GM12878 (cell line): ENCODE measurements at regions not wholly inside any gene's neighbourhood (a gene's known extent, or its start where the extent isn't known, plus 50 kb on each side); places are given as distances from the start of the nearest gene placed in this dataset.

ENCODE experiments used
- ATAC-seq: fragments of 200-7000 bp; cut with Tn5 transposase; 3 replicates; pipeline ENCODE4 v1.9.1; 2020; ENCODE audit warnings: mild to moderate bottlenecking, moderate library complexity
- BruUV-seq: library from RNA; stranded (reverse); fragments of 400-500 nt; replicated peaks from 2 replicates; lab custom pipeline; 2021; lab: Mats Ljungman, UMichigan
- CTCF ChIA-PET: fragments of 300-600 bp; sonication (Branson Sonifier 250); formaldehyde crosslinking; extraction: SDS; loops from one replicate; lab custom pipeline; 2021; ENCODE audit warnings: inconsistent platforms; lab: Yijun Ruan, JAX
- POLR2A ChIA-PET: fragments of 350-600 bp; formaldehyde crosslinking; extraction: SDS; loops from one replicate; lab custom pipeline; 2021; ENCODE audit warnings: inconsistent platforms; lab: Charles Lee
- RAD21 ChIA-PET: fragments of 300-600 bp; sonication (Branson Sonifier 250); formaldehyde crosslinking; loops from one replicate; lab custom pipeline; 2023; ENCODE audit warnings: antibody characterized with exemption; ENCODE audit not compliant: unreplicated experiment; lab: Charles Lee
- SMC1A ChIA-PET: fragments of 300-600 bp; sonication (Branson Sonifier 250); formaldehyde crosslinking; loops from one replicate; lab custom pipeline; 2023; ENCODE audit not compliant: unreplicated experiment, uncharacterized antibody; lab: Charles Lee
- DNase-seq: peaks from one replicate; pipeline ENCODE4 v3.0.0-alpha.2; 2011; ENCODE audit warnings: low read depth, low spot score
- FAIRE-seq: peaks from 3 replicates; lab custom pipeline; 2011; peaks lifted over from hg19 to GRCh38; lab: Jason Lieb, UNC
- H2AFZ ChIP-seq: 2 replicates; pipeline ENCODE4 v1.6.0; 2011; ENCODE audit warnings: low read depth, low read length, control low read depth; ENCODE audit not compliant: control insufficient read depth
- H3K27ac ChIP-seq: 2 replicates; pipeline ENCODE4 v1.5.1; 2011; ENCODE audit warnings: control low read depth; ENCODE audit not compliant: control insufficient read depth, insufficient read depth
- H3K27me3 ChIP-seq, 2 experiments: replicated peaks in 1 of 2; 2 replicates each; pipeline versions ENCODE4 v1.6.0 to v1.6.1; 2011; ENCODE audit warnings: low read length in 1 of 2; ENCODE audit not compliant: control insufficient read depth in 2 of 2, insufficient read depth in 2 of 2
- H3K36me3 ChIP-seq, 2 experiments: 2 replicates each; pipeline ENCODE4 v1.5.1; 2011; ENCODE audit warnings: low read length in 1 of 2; ENCODE audit not compliant: control insufficient read depth in 2 of 2, insufficient read depth in 2 of 2
- H3K4me1 ChIP-seq: 2 replicates; pipeline ENCODE4 v1.6.1; 2011; ENCODE audit warnings: mild to moderate bottlenecking, low read length, moderate library complexity, mixed read lengths; ENCODE audit not compliant: control insufficient read depth, insufficient read depth
- H3K4me2 ChIP-seq: 2 replicates; pipeline ENCODE4 v1.6.0; 2011; ENCODE audit warnings: control low read depth; ENCODE audit not compliant: control insufficient read depth, insufficient read depth
- H3K4me3 ChIP-seq: fragments of 200-600 bp; sonication (generic); 2 replicates; pipeline ENCODE4 v1.5.1; 2016
- H3K79me2 ChIP-seq: 2 replicates; pipeline ENCODE4 v1.6.0; 2011; ENCODE audit warnings: low read length; ENCODE audit not compliant: control insufficient read depth, insufficient read depth
- H3K9ac ChIP-seq: 2 replicates; pipeline ENCODE4 v1.8.0; 2011; ENCODE audit warnings: low read length, control low read depth, mixed read lengths; ENCODE audit not compliant: control insufficient read depth, insufficient read depth
- H3K9me3 ChIP-seq: replicated peaks from 3 replicates; pipeline ENCODE4 v1.5.1; 2011; ENCODE audit warnings: mild to moderate bottlenecking, low read length; ENCODE audit not compliant: control insufficient read depth, insufficient read depth
- H4K20me1 ChIP-seq: 2 replicates; pipeline ENCODE4 v1.6.0; 2011; ENCODE audit not compliant: control insufficient read depth, insufficient read depth
- CREM ChIP-seq: IDR thresholded peaks from 2 replicates; pipeline ENCODE4 v1.6.1; 2014; ENCODE audit warnings: antibody characterized with exemption, low read depth
- EED ChIP-seq: sonication (generic); IDR thresholded peaks from 2 replicates; pipeline ENCODE4 v1.6.1; 2016; ENCODE audit warnings: antibody characterized with exemption, low read depth
- GATAD2B ChIP-seq: fragments of 450-650 bp; conservative IDR thresholded peaks from 2 replicates; pipeline ENCODE4 v1.6.1; 2017; ENCODE audit warnings: low read depth, mild to moderate bottlenecking, moderate library complexity
- MXI1 ChIP-seq: fragments of 150-350 bp; IDR thresholded peaks from 2 replicates; pipeline ENCODE4 v1.6.1; 2011; ENCODE audit warnings: low read depth, mild to moderate bottlenecking, inconsistent platforms, low read length, improper control_type of control experiment
- NFYA ChIP-seq: IDR thresholded peaks from 2 replicates; pipeline ENCODE4 v1.6.1; 2011; ENCODE audit warnings: low read depth, mild to moderate bottlenecking, low read length, improper control_type of control experiment, borderline replicate concordance
- PAX5 ChIP-seq: IDR thresholded peaks from 2 replicates; pipeline ENCODE4 v1.6.1; 2011; ENCODE audit warnings: low read depth, low read length, borderline replicate concordance
- POLR2A ChIP-seq: IDR thresholded peaks from 2 replicates; pipeline ENCODE4 v1.6.1; 2011; ENCODE audit warnings: low read depth, mild to moderate bottlenecking, low read length
- POLR2AphosphoS5 ChIP-seq: IDR thresholded peaks from 2 replicates; pipeline ENCODE4 v1.6.1; 2011; ENCODE audit warnings: mild to moderate bottlenecking, low read length, inconsistent platforms
- RB1 ChIP-seq: fragments of 450-650 bp; formaldehyde crosslinking; IDR thresholded peaks from 2 replicates; pipeline ENCODE4 v1.6.1; 2017; ENCODE audit warnings: mild to moderate bottlenecking, borderline replicate concordance
- RCOR1 ChIP-seq: conservative IDR thresholded peaks from 2 replicates; pipeline ENCODE4 v1.6.1; 2012; ENCODE audit warnings: low read depth, low read length, improper control_type of control experiment
- SMC3 ChIP-seq: IDR thresholded peaks from 2 replicates; pipeline ENCODE4 v1.6.1; 2011; ENCODE audit warnings: low read length, improper control_type of control experiment, borderline replicate concordance
- SP1 ChIP-seq: IDR thresholded peaks from one replicate; pipeline ENCODE4 v1.6.1; 2011; ENCODE audit warnings: low read depth, low read length
- WGBS: methylation state at CpG from one replicate; pipeline ENCODE4 v1.1.6; 2016; ENCODE audit warnings: low lambda C conversion rate; ENCODE audit not compliant: insufficient replicate concordance, insufficient coverage; ENCODE audit errors: missing lambda C conversion rate; 5-methylcytosine and 5-hydroxymethylcytosine counted together
- in situ Hi-C: fragments of 300-500 bp; cut with MboI; formaldehyde crosslinking; loops from 9 replicates; pipeline ENCODE4 v1.14.3; 2018; ENCODE audit warnings: mixed read lengths
- intact Hi-C: fragments of 100-400 bp; cut with micrococcal nuclease; formaldehyde crosslinking; loops from one replicate; pipeline ENCODE4 v1.14.2; 2022; ENCODE audit not compliant: unreplicated experiment
- TF ChIP-seq, protein P1 (sequence below): fragments of 450-650 bp; conservative IDR thresholded peaks from 2 replicates; pipeline ENCODE4 v1.6.1; 2017; ENCODE audit warnings: mild to moderate bottlenecking, moderate library complexity

DNA sequence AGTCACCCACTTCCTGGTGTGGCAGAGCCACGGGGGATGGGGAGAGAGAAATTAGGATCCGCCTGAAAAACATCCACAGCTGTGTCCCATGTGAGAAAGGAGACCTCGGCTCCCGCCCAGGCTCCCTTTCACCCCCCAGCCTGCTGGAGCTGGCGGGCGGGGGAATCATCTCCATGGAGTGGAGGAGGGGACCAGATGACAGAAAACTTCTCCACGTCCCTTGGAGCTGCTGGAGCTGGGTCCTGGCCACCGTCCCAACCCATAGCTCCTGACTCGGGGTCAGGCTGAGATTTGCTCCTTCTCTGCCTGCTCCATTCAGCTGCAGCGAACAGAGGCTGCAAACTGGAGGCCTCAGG lies 113.8 kb downstream of the CEBPB start:
- ChIA-PET SMC1A (no interaction called here), POLR2A (no interaction called here), RAD21 (no interaction called here), CTCF (interaction anchor here (0.5 kb wide), 1 partner anchor 284 kb away, joined by 4 read pairs; no protein-coding TSS in a partner anchor)
- 39% methylated on average over 10 of the region's 10 CpGs for whole genome bisulfite sequencing
- Histone ChIP-seq H3K4me2 (no peak overlapping the region), H2AFZ (no peak overlapping the region), H3K4me1 (no peaks in the 10 kb centered on the region), H4K20me1 (no peaks in the 10 kb centered on the region; the same call in 1 of the 2 replicates), H3K27me3 (no peaks in the 10 kb centered on the region), H3K27ac (no peak overlapping the region), H3K36me3 (no peaks in the 10 kb centered on the region), H3K79me2 (no peaks in the 10 kb centered on the region), H3K9me3 (no peaks in the 10 kb centered on the region), H3K9ac (no peak overlapping the region), H3K4me3 (no peak overlapping the region)
- TF ChIP-seq GATAD2B, result no peak
- TF ChIP-seq RB1, result no peak
- no peak for TF ChIP-seq POLR2AphosphoS5
- TF ChIP-seq SP1, result no peak
- no peak for TF ChIP-seq POLR2A
- TF ChIP-seq MXI1, result no peak
- TF ChIP-seq RCOR1, result no peak
- no peak for TF ChIP-seq PAX5
- TF ChIP-seq CREM, result no peak
- no peak for TF ChIP-seq SMC3
- TF ChIP-seq, protein P1, sequence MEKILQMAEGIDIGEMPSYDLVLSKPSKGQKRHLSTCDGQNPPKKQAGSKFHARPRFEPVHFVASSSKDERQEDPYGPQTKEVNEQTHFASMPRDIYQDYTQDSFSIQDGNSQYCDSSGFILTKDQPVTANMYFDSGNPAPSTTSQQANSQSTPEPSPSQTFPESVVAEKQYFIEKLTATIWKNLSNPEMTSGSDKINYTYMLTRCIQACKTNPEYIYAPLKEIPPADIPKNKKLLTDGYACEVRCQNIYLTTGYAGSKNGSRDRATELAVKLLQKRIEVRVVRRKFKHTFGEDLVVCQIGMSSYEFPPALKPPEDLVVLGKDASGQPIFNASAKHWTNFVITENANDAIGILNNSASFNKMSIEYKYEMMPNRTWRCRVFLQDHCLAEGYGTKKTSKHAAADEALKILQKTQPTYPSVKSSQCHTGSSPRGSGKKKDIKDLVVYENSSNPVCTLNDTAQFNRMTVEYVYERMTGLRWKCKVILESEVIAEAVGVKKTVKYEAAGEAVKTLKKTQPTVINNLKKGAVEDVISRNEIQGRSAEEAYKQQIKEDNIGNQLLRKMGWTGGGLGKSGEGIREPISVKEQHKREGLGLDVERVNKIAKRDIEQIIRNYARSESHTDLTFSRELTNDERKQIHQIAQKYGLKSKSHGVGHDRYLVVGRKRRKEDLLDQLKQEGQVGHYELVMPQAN, result no peak
- no peak for TF ChIP-seq EED
- no peak for TF ChIP-seq NFYA
- in situ Hi-C loops, result no loop called here
- FAIRE-seq (no peak), DNase-seq (no peak), ATAC-seq (no peak)
- intact Hi-C loops, result no loop called here
- no TSS peak for BruUV-seq
